ENCODE measurements at regions not wholly inside any gene's neighbourhood (a gene's known extent, or its start where the extent isn't known, plus 50 kb on each side); places are given as distances from the start of the nearest gene placed in this dataset.
A peak's percentile ranks its signal among the peaks of the same experiment; 100 is the strongest.

DNA sequence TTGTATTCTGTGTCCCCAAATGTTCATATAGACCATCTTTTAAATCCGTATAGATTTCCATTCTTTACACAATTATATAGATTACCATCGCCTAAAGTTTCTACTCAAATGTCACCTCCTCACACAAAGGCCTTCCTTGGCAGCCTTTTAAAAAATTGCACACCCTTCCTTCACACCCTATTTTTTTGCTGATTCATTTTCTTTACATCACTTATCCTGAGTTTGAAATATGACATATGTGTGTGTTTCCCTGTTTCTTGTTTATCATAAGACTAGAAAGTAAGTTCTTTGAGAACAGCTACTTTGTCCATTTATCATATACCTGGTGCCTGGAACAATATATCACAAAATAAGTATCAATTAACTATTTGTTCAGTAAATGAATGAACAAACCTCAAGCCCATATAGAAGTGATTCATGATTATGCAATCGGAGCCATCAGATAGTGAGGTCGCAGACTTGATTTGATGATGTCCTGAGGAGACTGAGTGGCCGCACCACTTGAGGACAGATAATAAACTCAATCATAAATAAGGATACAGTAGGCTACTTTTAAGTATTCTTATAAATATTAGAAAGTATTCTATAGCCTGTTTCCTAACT is 327.4 kb upstream of the ZC3H12C start:
- intact Hi-C loops (cut with micrococcal nuclease) = no loop called here
- DNase-seq = no peak
- POLR2A ChIA-PET (ENCODE audit: partially characterized antibody) = no interaction called here
- no peak overlapping the region for H3K27ac ChIP-seq (ENCODE audit: low read depth, low read length)
- Mint-ChIP-seq H3K27ac (no peak overlapping the region), H3K36me3 (no peaks in the 10 kb centered on the region), H3K9me3 (peaks cover 0 to 10% (median 0%) of the 10 kb centered on the region in 8 donors), H3K27me3 (no peaks in the 10 kb centered on the region), H3K4me3 (no peak overlapping the region), H3K4me1 (no peaks in the 10 kb centered on the region)
- H3K27me3 ChIP-seq (ENCODE audit: insufficient read depth, low read length) = no peaks in the 10 kb centered on the region
- no peaks in the 10 kb centered on the region for H3K4me1 ChIP-seq (ENCODE audit: insufficient read depth, low read length)
- no peak overlapping the region for H3K4me3 ChIP-seq (ENCODE audit: low read length in 2 of 2)
- no peaks in the 10 kb centered on the region for H3K36me3 ChIP-seq (ENCODE audit: insufficient read depth, low read length)
- H3K9me3 ChIP-seq (ENCODE audit: control insufficient read depth in 1 of 2, low read length in 2 of 2) = peaks cover 0 to 3% of the 10 kb centered on the region in 2 donors
- CTCF ChIA-PET (ENCODE audit: partially characterized antibody) = no interaction called here

DNA sequence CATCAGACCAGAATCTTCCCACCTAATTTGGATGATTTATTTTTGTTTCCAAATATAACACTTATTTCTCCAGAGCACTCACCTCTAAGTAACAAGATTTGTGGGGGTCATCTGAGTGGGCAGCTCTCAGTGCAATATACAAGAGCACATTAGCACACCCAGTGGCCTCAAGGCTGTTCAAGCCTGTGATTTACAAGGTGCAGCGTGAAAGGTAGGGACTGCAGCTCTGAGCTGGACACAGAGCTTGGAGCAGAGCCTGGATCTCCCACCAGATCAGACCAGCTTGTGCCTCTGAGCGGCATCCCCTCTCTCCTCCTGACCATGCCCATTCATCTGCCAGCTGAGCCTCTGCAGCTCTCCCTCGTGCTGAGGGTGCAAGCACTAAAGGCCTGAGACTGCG is 323.3 kb upstream of the ZC3H12C start:
- peaks cover 0 to 7% (median 0%) of the 10 kb centered on the region in 8 donors for H3K9me3 Mint-ChIP-seq
- no peaks in the 10 kb centered on the region for H3K36me3 ChIP-seq (ENCODE audit: insufficient read depth, low read length)
- no peak for DNase-seq
- no peak overlapping the region for H3K4me3 Mint-ChIP-seq
- no peaks in the 10 kb centered on the region for H3K27me3 ChIP-seq (ENCODE audit: insufficient read depth, low read length)
- H3K9me3 ChIP-seq (ENCODE audit: control insufficient read depth in 1 of 2, low read length in 2 of 2) = no peaks in the 10 kb centered on the region
- H3K4me3 ChIP-seq (ENCODE audit: low read length in 2 of 2) = no peak overlapping the region
- H3K27ac ChIP-seq (ENCODE audit: low read depth, low read length) = no peak overlapping the region
- no peaks in the 10 kb centered on the region for H3K4me1 ChIP-seq (ENCODE audit: insufficient read depth, low read length)
- POLR2A ChIA-PET (ENCODE audit: partially characterized antibody) = no interaction called here
- no peaks in the 10 kb centered on the region for H3K4me1 Mint-ChIP-seq
- H3K27ac Mint-ChIP-seq = no peak overlapping the region
- intact Hi-C loops (cut with micrococcal nuclease) = no loop called here
- no peaks in the 10 kb centered on the region for H3K27me3 Mint-ChIP-seq
- CTCF ChIA-PET (ENCODE audit: partially characterized antibody) = no interaction called here
- no peaks in the 10 kb centered on the region for H3K36me3 Mint-ChIP-seq

GRCh38 chr11:109770323-109770722 is 322.9 kb upstream of the ZC3H12C start:
- Mint-ChIP-seq H3K4me3 (no peak overlapping the region), H3K27me3 (no peaks in the 10 kb centered on the region), H3K9me3 (peaks cover 0 to 7% (median 0%) of the 10 kb centered on the region in 8 donors), H3K27ac (no peak overlapping the region), H3K36me3 (no peaks in the 10 kb centered on the region), H3K4me1 (no peaks in the 10 kb centered on the region)
- intact Hi-C loops (cut with micrococcal nuclease) = no loop called here
- H3K36me3 ChIP-seq (ENCODE audit: insufficient read depth, low read length) = no peaks in the 10 kb centered on the region
- H3K4me1 ChIP-seq (ENCODE audit: insufficient read depth, low read length) = no peaks in the 10 kb centered on the region
- no peak overlapping the region for H3K4me3 ChIP-seq (ENCODE audit: low read length in 2 of 2)
- H3K27ac ChIP-seq (ENCODE audit: low read depth, low read length) = no peak overlapping the region
- ChIA-PET POLR2A (ENCODE audit: partially characterized antibody) (no interaction called here), CTCF (ENCODE audit: partially characterized antibody) (no interaction called here)
- no peaks in the 10 kb centered on the region for H3K9me3 ChIP-seq (ENCODE audit: control insufficient read depth in 1 of 2, low read length in 2 of 2)
- no peak for DNase-seq
- H3K27me3 ChIP-seq (ENCODE audit: insufficient read depth, low read length) = no peaks in the 10 kb centered on the region

DNA sequence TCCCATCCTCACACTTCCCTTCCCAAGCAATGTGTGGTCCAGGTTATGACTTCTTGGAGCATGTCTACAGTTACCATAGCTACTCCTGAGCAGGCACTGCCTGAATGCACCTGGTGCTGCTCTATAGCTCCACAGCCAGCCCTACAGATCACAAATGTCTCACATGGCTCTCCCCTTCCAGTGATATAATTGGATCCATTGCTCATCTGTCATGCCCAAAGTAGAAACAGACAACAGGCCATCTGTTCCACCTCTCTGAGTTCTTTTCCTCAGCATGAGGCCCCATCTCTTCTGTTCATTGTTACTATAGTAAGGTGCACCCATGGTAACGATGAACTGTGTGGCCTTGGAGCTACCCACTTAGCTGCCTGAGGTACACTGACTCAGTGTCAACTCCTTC is 320.3 kb upstream of the ZC3H12C start:
- POLR2A ChIA-PET (ENCODE audit: partially characterized antibody) = no interaction called here
- DNase-seq = no peak
- Histone ChIP-seq H3K36me3 (ENCODE audit: insufficient read depth, low read length) (no peaks in the 10 kb centered on the region), H3K27me3 (ENCODE audit: insufficient read depth, low read length) (no peaks in the 10 kb centered on the region), H3K4me3 (ENCODE audit: low read length in 2 of 2) (no peak overlapping the region), H3K27ac (ENCODE audit: low read depth, low read length) (no peak overlapping the region), H3K4me1 (ENCODE audit: insufficient read depth, low read length) (no peaks in the 10 kb centered on the region), H3K9me3 (ENCODE audit: control insufficient read depth in 1 of 2, low read length in 2 of 2) (no peaks in the 10 kb centered on the region)
- no peaks in the 10 kb centered on the region for H3K4me1 Mint-ChIP-seq
- H3K27me3 Mint-ChIP-seq = no peaks in the 10 kb centered on the region
- H3K4me3 Mint-ChIP-seq = no peak overlapping the region
- intact Hi-C loops (cut with micrococcal nuclease) = no loop called here
- H3K9me3 Mint-ChIP-seq = peaks cover 0 to 4% (median 0%) of the 10 kb centered on the region in 8 donors
- no peak overlapping the region for H3K27ac Mint-ChIP-seq
- CTCF ChIA-PET (ENCODE audit: partially characterized antibody) = no interaction called here
- no peaks in the 10 kb centered on the region for H3K36me3 Mint-ChIP-seq

GRCh38 chr11:109775686-109776085 is 317.5 kb upstream of the ZC3H12C start:
- Histone ChIP-seq H3K4me1 (ENCODE audit: insufficient read depth, low read length) (no peaks in the 10 kb centered on the region), H3K27ac (ENCODE audit: low read depth, low read length) (no peak overlapping the region), H3K27me3 (ENCODE audit: insufficient read depth, low read length) (no peaks in the 10 kb centered on the region), H3K36me3 (ENCODE audit: insufficient read depth, low read length) (no peaks in the 10 kb centered on the region), H3K9me3 (ENCODE audit: control insufficient read depth in 1 of 2, low read length in 2 of 2) (no peaks in the 10 kb centered on the region), H3K4me3 (ENCODE audit: low read length in 2 of 2) (no peak overlapping the region)
- ChIA-PET CTCF (ENCODE audit: partially characterized antibody) (no interaction called here), POLR2A (ENCODE audit: partially characterized antibody) (no interaction called here)
- Mint-ChIP-seq H3K27ac (no peak overlapping the region), H3K4me1 (no peaks in the 10 kb centered on the region), H3K4me3 (no peak overlapping the region), H3K36me3 (no peaks in the 10 kb centered on the region), H3K9me3 (peaks cover 0 to 4% (median 0%) of the 10 kb centered on the region in 8 donors), H3K27me3 (no peaks in the 10 kb centered on the region)
- intact Hi-C loops (cut with micrococcal nuclease) = no loop called here
- no peak for DNase-seq

DNA sequence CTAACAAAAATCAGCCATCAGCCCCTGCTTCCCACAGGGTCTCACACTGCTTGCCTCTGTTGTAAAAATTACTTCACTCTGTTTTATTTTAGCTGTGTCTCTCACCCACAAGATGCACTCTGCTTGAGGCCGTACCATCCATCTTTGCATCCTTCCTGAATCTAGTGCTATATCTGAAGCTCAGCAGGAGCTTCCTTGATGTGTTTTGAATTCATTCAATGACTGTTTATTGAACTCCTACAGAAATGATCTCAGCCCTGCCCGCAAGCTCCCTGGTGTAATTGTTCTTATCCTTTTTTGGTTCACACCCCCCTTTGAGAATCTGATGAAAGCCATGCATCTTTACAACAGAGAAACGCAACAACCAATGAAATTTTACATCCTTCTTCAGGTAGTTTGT is 310.2 kb upstream of the ZC3H12C start:
- Mint-ChIP-seq H3K36me3 (no peaks in the 10 kb centered on the region), H3K4me1 (no peaks in the 10 kb centered on the region), H3K9me3 (peaks cover 0 to 4% (median 0%) of the 10 kb centered on the region in 8 donors), H3K4me3 (no peak overlapping the region), H3K27me3 (peaks cover 0 to 2% of the 10 kb centered on the region in 2 donors), H3K27ac (no peak overlapping the region)
- no peaks in the 10 kb centered on the region for H3K9me3 ChIP-seq (ENCODE audit: control insufficient read depth in 1 of 2, low read length in 2 of 2)
- intact Hi-C loops (cut with micrococcal nuclease) = no loop called here
- H3K27ac ChIP-seq (ENCODE audit: low read depth, low read length) = no peak overlapping the region
- no peaks in the 10 kb centered on the region for H3K36me3 ChIP-seq (ENCODE audit: insufficient read depth, low read length)
- H3K4me3 ChIP-seq (ENCODE audit: low read length in 2 of 2) = no peak overlapping the region
- no peaks in the 10 kb centered on the region for H3K27me3 ChIP-seq (ENCODE audit: insufficient read depth, low read length)
- DNase-seq = no peak
- POLR2A ChIA-PET (ENCODE audit: partially characterized antibody) = no interaction called here
- H3K4me1 ChIP-seq (ENCODE audit: insufficient read depth, low read length) = no peaks in the 10 kb centered on the region
- CTCF ChIA-PET (ENCODE audit: partially characterized antibody) = no interaction called here

- no peaks in the 10 kb centered on the region for H3K36me3 Mint-ChIP-seq
- no peaks in the 10 kb centered on the region for H3K4me1 Mint-ChIP-seq
- H3K9me3 Mint-ChIP-seq = peaks cover 0 to 4% (median 0%) of the 10 kb centered on the region in 8 donors
- ChIA-PET CTCF (ENCODE audit: partially characterized antibody) (no interaction called here), POLR2A (ENCODE audit: partially characterized antibody) (no interaction called here)
- no peaks in the 10 kb centered on the region for H3K4me1 ChIP-seq (ENCODE audit: insufficient read depth, low read length)
- H3K4me3 Mint-ChIP-seq = peak overlapping the region in 1 of 8 donors; percentile 45
- no peak overlapping the region for H3K27ac ChIP-seq (ENCODE audit: low read depth, low read length)
- H3K27ac Mint-ChIP-seq = peak overlapping the region in 1 of 7 donors; percentile 15
- H3K4me3 ChIP-seq (ENCODE audit: low read length in 2 of 2) = no peak overlapping the region
- intact Hi-C loops (cut with micrococcal nuclease) = no loop called here
- DNase-seq = no peak
- H3K9me3 ChIP-seq (ENCODE audit: control insufficient read depth in 1 of 2, low read length in 2 of 2) = no peaks in the 10 kb centered on the region
- no peaks in the 10 kb centered on the region for H3K27me3 ChIP-seq (ENCODE audit: insufficient read depth, low read length)
- peaks cover 0 to 2% of the 10 kb centered on the region in 2 donors for H3K27me3 Mint-ChIP-seq
- H3K36me3 ChIP-seq (ENCODE audit: insufficient read depth, low read length) = no peaks in the 10 kb centered on the region
Observed at GRCh38 chr11:109783840-109784239, 309.4 kb upstream of the ZC3H12C start.

DNA sequence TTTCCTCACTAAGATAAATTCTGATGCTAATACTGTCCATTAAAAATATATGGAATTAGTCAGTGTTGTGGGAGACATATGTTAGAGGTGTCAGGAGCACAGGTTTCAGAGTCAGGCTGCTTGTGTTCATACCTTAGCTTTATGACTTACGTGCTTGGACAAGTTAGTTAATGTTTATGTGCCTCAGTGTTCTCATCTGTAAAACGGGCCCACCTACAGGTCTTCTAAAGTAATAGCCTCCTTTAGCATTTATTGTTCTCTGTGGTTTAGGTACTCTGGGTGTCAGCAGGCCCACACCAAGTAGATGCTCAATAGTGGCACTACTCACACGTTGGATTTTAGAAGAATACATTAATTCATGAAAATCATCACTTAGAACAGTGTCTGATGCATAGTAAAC is 308.7 kb upstream of the ZC3H12C start:
- no peak overlapping the region for H3K4me3 Mint-ChIP-seq
- H3K9me3 Mint-ChIP-seq = peaks cover 0 to 10% (median 0%) of the 10 kb centered on the region in 8 donors
- Histone ChIP-seq H3K9me3 (ENCODE audit: control insufficient read depth in 1 of 2, low read length in 2 of 2) (no peaks in the 10 kb centered on the region), H3K36me3 (ENCODE audit: insufficient read depth, low read length) (no peaks in the 10 kb centered on the region), H3K4me3 (ENCODE audit: low read length in 2 of 2) (no peak overlapping the region), H3K4me1 (ENCODE audit: insufficient read depth, low read length) (no peaks in the 10 kb centered on the region), H3K27ac (ENCODE audit: low read depth, low read length) (no peak overlapping the region), H3K27me3 (ENCODE audit: insufficient read depth, low read length) (no peaks in the 10 kb centered on the region)
- no peak for DNase-seq
- intact Hi-C loops (cut with micrococcal nuclease) = no loop called here
- POLR2A ChIA-PET (ENCODE audit: partially characterized antibody) = no interaction called here
- peaks cover 0 to 2% of the 10 kb centered on the region in 2 donors for H3K27me3 Mint-ChIP-seq
- no peaks in the 10 kb centered on the region for H3K36me3 Mint-ChIP-seq
- H3K4me1 Mint-ChIP-seq = no peaks in the 10 kb centered on the region
- H3K27ac Mint-ChIP-seq = no peak overlapping the region
- CTCF ChIA-PET (ENCODE audit: partially characterized antibody) = no interaction called here

All from CD4-positive, alpha-beta memory T cell (primary cell).